ENCODE measurements at regions not wholly inside any gene's neighbourhood (a gene's known extent, or its start where the extent isn't known, plus 50 kb on each side); places are given as distances from the start of the nearest gene placed in this dataset.

DNA sequence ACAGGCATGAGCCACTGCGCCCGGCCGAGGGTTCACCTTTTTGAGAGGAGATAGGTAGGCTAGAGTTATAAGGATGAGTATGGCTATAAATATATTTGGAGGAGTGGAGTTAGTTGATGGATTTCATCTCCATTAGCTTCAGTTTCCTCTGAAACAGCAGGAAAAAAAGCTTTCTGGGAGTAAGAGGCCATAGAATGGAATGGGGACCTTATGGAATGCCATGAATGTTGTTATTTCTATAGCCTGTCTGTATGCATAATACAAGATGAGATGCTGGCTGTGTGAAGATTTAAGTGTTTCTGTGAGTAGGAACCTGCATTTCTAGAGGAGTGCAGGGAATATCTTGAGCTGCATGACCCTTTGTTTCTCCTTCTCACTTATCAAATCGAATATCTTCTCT lies 114.9 kb upstream of the ARX start:
- Mint-ChIP-seq H3K4me3 (ENCODE audit: unreplicated experiment) (no peak overlapping the region), H3K27me3 (ENCODE audit: unreplicated experiment) (peaks cover 1% of the 10 kb centered on the region), H3K9me3 (ENCODE audit: unreplicated experiment) (no peaks in the 10 kb centered on the region), H3K36me3 (ENCODE audit: low read depth, unreplicated experiment) (no peaks in the 10 kb centered on the region), H3K4me1 (ENCODE audit: unreplicated experiment) (no peaks in the 10 kb centered on the region), H3K27ac (ENCODE audit: unreplicated experiment) (no peak overlapping the region)
- no peak for DNase-seq (ENCODE audit: low spot score)
- no peak for TF ChIP-seq CTCF (IDR thresholded peaks at IDR 0.05; ENCODE audit: unreplicated experiment)

GRCh38 chrX:25125483-25125882 lies 109.7 kb upstream of the ARX start:
- Mint-ChIP-seq H3K27ac (ENCODE audit: unreplicated experiment) (no peak overlapping the region), H3K4me3 (ENCODE audit: unreplicated experiment) (no peak overlapping the region), H3K4me1 (ENCODE audit: unreplicated experiment) (no peaks in the 10 kb centered on the region), H3K27me3 (ENCODE audit: unreplicated experiment) (peaks cover 1% of the 10 kb centered on the region), H3K36me3 (ENCODE audit: low read depth, unreplicated experiment) (no peaks in the 10 kb centered on the region), H3K9me3 (ENCODE audit: unreplicated experiment) (no peaks in the 10 kb centered on the region)
- TF ChIP-seq CTCF (IDR thresholded peaks at IDR 0.05; ENCODE audit: unreplicated experiment) = no peak
- DNase-seq (ENCODE audit: low spot score) = no peak

GRCh38 chrX:25124391-25124790 lies 108.6 kb upstream of the ARX start:
- no peak overlapping the region for H3K27ac Mint-ChIP-seq (ENCODE audit: unreplicated experiment)

DNA sequence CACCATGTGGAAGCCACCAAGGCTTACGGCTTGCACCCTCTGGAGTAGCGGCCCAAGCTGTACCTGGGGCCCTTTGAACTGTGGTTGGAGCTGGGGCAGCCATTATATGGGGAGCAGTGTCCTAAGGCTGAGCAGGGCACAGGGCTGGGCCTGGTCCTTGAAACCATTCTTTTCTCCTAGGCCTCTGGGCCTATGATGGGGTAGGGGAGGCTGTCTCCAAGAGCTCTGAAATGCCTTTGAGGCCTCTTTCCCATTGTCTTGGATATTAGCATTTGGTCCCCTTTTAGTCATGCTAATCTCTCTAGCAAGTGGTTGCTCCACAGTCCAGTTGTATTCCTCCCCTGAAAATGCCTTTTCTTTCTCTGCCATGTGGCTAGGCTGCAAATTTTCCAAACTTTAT lies 96.4 kb upstream of the ARX start:
- no peak for DNase-seq (ENCODE audit: low spot score)
- Mint-ChIP-seq H3K27ac (ENCODE audit: unreplicated experiment) (no peak overlapping the region), H3K4me1 (ENCODE audit: unreplicated experiment) (no peaks in the 10 kb centered on the region), H3K9me3 (ENCODE audit: unreplicated experiment) (no peaks in the 10 kb centered on the region), H3K4me3 (ENCODE audit: unreplicated experiment) (no peak overlapping the region), H3K27me3 (ENCODE audit: unreplicated experiment) (peaks cover 2% of the 10 kb centered on the region), H3K36me3 (ENCODE audit: low read depth, unreplicated experiment) (no peaks in the 10 kb centered on the region)
- TF ChIP-seq CTCF (IDR thresholded peaks at IDR 0.05; ENCODE audit: unreplicated experiment) = no peak

More at GRCh38 chrX:25124391-25124790, 108.6 kb upstream of the ARX start:
- no peak for DNase-seq (ENCODE audit: low spot score)
- no peaks in the 10 kb centered on the region for H3K4me1 Mint-ChIP-seq (ENCODE audit: unreplicated experiment)
- no peak for TF ChIP-seq CTCF (IDR thresholded peaks at IDR 0.05; ENCODE audit: unreplicated experiment)
- H3K9me3 Mint-ChIP-seq (ENCODE audit: unreplicated experiment) = no peaks in the 10 kb centered on the region
- H3K27me3 Mint-ChIP-seq (ENCODE audit: unreplicated experiment) = peaks cover 1% of the 10 kb centered on the region
- H3K4me3 Mint-ChIP-seq (ENCODE audit: unreplicated experiment) = no peak overlapping the region
- H3K36me3 Mint-ChIP-seq (ENCODE audit: low read depth, unreplicated experiment) = no peaks in the 10 kb centered on the region

- H3K4me3 Mint-ChIP-seq (ENCODE audit: unreplicated experiment) = no peak overlapping the region
- no peak for DNase-seq (ENCODE audit: low spot score)
- no peaks in the 10 kb centered on the region for H3K27me3 Mint-ChIP-seq (ENCODE audit: unreplicated experiment)
- no peaks in the 10 kb centered on the region for H3K4me1 Mint-ChIP-seq (ENCODE audit: unreplicated experiment)
- no peak for TF ChIP-seq CTCF (IDR thresholded peaks at IDR 0.05; ENCODE audit: unreplicated experiment)
- H3K27ac Mint-ChIP-seq (ENCODE audit: unreplicated experiment) = no peak overlapping the region
- H3K9me3 Mint-ChIP-seq (ENCODE audit: unreplicated experiment) = no peaks in the 10 kb centered on the region
- no peaks in the 10 kb centered on the region for H3K36me3 Mint-ChIP-seq (ENCODE audit: low read depth, unreplicated experiment)
Measured at GRCh38 chrX:25108481-25108880, 92.7 kb upstream of the ARX start.

All from endothelial cell (in vitro differentiated cells).